Keratinocyte (primary cell): ENCODE measurements at regions not wholly inside any gene's neighbourhood (a gene's known extent, or its start where the extent isn't known, plus 50 kb on each side); places are given as distances from the start of the nearest gene placed in this dataset.

Source experiments
- DNase-seq: peaks from one replicate; pipeline ENCODE4 v3.0.0-alpha.2; 2011; ENCODE audit warnings: low read depth, missing footprints, low spot score
- FAIRE-seq: peaks from 2 replicates; lab custom pipeline; 2011; peaks lifted over from hg19 to GRCh38; lab: Jason Lieb, UNC
- H2AFZ ChIP-seq: 2 replicates; pipeline ENCODE4 v1.6.0; 2012; ENCODE audit warnings: low read length, control low read depth, inconsistent platforms; ENCODE audit not compliant: control insufficient read depth
- H3K27ac ChIP-seq: 2 replicates; pipeline ENCODE4 v1.5.1; 2011; ENCODE audit warnings: low read length; ENCODE audit not compliant: control insufficient read depth, insufficient read depth
- H3K27me3 ChIP-seq: 3 replicates; pipeline ENCODE4 v1.6.0; 2011; ENCODE audit warnings: low read length; ENCODE audit not compliant: control insufficient read depth, insufficient read depth; ENCODE audit errors: extremely low read depth
- H3K36me3 ChIP-seq, 2 experiments: 2 replicates in 1 of 2; 3 replicates in 1 of 2; pipeline ENCODE4 v1.5.1; 2011; ENCODE audit warnings: low read length in 2 of 2, mild to moderate bottlenecking in 1 of 2; ENCODE audit not compliant: control insufficient read depth in 2 of 2, insufficient read depth in 2 of 2; ENCODE audit errors: extremely low read depth in 1 of 2
- H3K4me1 ChIP-seq: 3 replicates; pipeline ENCODE4 v1.5.1; 2011; ENCODE audit warnings: low read length; ENCODE audit not compliant: control insufficient read depth, insufficient read depth; ENCODE audit errors: extremely low read depth
- H3K4me2 ChIP-seq: 3 replicates; pipeline ENCODE4 v1.6.0; 2011; ENCODE audit warnings: low read depth, low read length; ENCODE audit not compliant: control insufficient read depth, insufficient read depth; ENCODE audit errors: extremely low read depth
- H3K4me3 ChIP-seq, 3 experiments: fragments of 200-600 bp in 1 of 3; sonication (generic) in 1 of 3; 2 replicates in 2 of 3; 3 replicates in 1 of 3; pipeline ENCODE4 v1.5.1; 2011 to 2016; ENCODE audit warnings: low read length in 3 of 3, mild to moderate bottlenecking in 3 of 3, control low read depth in 2 of 3, inconsistent platforms in 1 of 3, low read depth in 1 of 3, mixed read lengths in 1 of 3, mixed run types in 1 of 3, moderate library complexity in 1 of 3; ENCODE audit not compliant: control insufficient read depth in 2 of 3, insufficient read depth in 2 of 3; ENCODE audit errors: extremely low read depth in 1 of 3
- H3K79me2 ChIP-seq: 2 replicates; pipeline ENCODE4 v1.6.0; 2012; ENCODE audit warnings: low read length; ENCODE audit not compliant: control insufficient read depth, insufficient read depth
- H3K9ac ChIP-seq: 3 replicates; pipeline ENCODE4 v1.6.0; 2011; ENCODE audit warnings: low read length; ENCODE audit not compliant: control insufficient read depth, insufficient read depth; ENCODE audit errors: extremely low read depth
- H3K9me1 ChIP-seq: 3 replicates; pipeline ENCODE4 v1.6.0; 2011; ENCODE audit warnings: low read length; ENCODE audit not compliant: control insufficient read depth, insufficient read depth; ENCODE audit errors: extremely low read depth
- H3K9me3 ChIP-seq: 2 replicates; pipeline ENCODE4 v1.5.1; 2012; ENCODE audit warnings: low read depth, low read length; ENCODE audit not compliant: control insufficient read depth
- H4K20me1 ChIP-seq: 3 replicates; pipeline ENCODE4 v1.6.0; 2011; ENCODE audit warnings: low read length; ENCODE audit not compliant: control insufficient read depth, insufficient read depth; ENCODE audit errors: extremely low read depth
- EZH2 ChIP-seq: IDR thresholded peaks from one replicate; pipeline ENCODE4 v1.6.1; 2012; ENCODE audit warnings: inconsistent platforms, mild to moderate bottlenecking, low read length, moderate library complexity
- dilution Hi-C: fragments of 300-500 bp; cut with MboI; formaldehyde crosslinking; loops from one replicate; pipeline ENCODE4 v1.7.0; 2020; ENCODE audit warnings: low sequenced_read_pairs; ENCODE audit not compliant: extremely low pct_ligation_motif_present
- TF ChIP-seq, protein P1 (sequence below), 3 experiments: IDR thresholded peaks in 1 of 3; conservative IDR thresholded peaks in 1 of 3; optimal IDR thresholded peaks in 1 of 3; 2 replicates in 2 of 3; 3 replicates in 1 of 3; pipeline versions ENCODE3 to v1.5.1; 2011; ENCODE audit warnings: low read length in 3 of 3, mild to moderate bottlenecking in 3 of 3, moderate library complexity in 2 of 3, control low read depth in 1 of 3, inconsistent platforms in 1 of 3; ENCODE audit not compliant: insufficient read depth in 2 of 3; ENCODE audit errors: extremely low read depth in 1 of 3

DNA sequence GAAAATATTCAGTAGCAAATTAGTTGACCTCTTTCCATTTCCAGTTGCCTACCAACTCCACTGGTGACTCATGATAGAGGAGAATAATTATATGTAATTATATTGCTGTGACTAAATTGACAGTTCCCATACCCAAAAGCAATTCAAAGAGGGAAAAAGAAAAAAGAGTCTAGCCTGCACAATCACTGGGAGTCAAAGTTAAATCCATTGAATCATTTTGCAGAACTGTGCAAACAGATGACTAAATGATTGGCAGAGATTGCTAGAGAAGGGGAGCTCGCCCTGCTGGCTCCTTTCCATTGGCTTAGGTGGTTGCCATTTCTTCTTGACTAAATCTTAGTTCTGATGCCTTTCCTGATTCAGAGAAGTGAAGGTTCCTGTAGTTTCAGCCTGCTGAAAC, 1228.6 kb upstream of the SORCS1 start:
- Histone ChIP-seq H3K9ac (no peak overlapping the region), H3K27ac (no peak overlapping the region), H3K9me3 (no peaks in the 10 kb centered on the region), H2AFZ (no peak overlapping the region), H3K9me1 (no peaks in the 10 kb centered on the region), H3K79me2 (no peaks in the 10 kb centered on the region), H3K36me3 (no peaks in the 10 kb centered on the region), H3K4me2 (no peak overlapping the region), H3K4me3 (no peak overlapping the region), H4K20me1 (no peaks in the 10 kb centered on the region), H3K27me3 (no peaks in the 10 kb centered on the region), H3K4me1 (no peaks in the 10 kb centered on the region)
- dilution Hi-C loops, result no loop called here
- TF ChIP-seq, protein P1, sequence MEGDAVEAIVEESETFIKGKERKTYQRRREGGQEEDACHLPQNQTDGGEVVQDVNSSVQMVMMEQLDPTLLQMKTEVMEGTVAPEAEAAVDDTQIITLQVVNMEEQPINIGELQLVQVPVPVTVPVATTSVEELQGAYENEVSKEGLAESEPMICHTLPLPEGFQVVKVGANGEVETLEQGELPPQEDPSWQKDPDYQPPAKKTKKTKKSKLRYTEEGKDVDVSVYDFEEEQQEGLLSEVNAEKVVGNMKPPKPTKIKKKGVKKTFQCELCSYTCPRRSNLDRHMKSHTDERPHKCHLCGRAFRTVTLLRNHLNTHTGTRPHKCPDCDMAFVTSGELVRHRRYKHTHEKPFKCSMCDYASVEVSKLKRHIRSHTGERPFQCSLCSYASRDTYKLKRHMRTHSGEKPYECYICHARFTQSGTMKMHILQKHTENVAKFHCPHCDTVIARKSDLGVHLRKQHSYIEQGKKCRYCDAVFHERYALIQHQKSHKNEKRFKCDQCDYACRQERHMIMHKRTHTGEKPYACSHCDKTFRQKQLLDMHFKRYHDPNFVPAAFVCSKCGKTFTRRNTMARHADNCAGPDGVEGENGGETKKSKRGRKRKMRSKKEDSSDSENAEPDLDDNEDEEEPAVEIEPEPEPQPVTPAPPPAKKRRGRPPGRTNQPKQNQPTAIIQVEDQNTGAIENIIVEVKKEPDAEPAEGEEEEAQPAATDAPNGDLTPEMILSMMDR (optimal IDR thresholded peaks at IDR 0.05 in 1 of 3, IDR thresholded peaks at IDR 0.05 in 1 of 3, conservative IDR thresholded peaks at IDR 0.05 in 1 of 3; ENCODE audit: extremely low read depth in 1 of 3, insufficient read depth in 2 of 3, low read length in 3 of 3), result no peak
- no peak for DNase-seq
- no peak for FAIRE-seq

GRCh38 chr10:108392286-108392685, 1227.8 kb upstream of the SORCS1 start:
- no peak for TF ChIP-seq EZH2
- TF ChIP-seq, protein P1 (optimal IDR thresholded peaks at IDR 0.05 in 1 of 3, IDR thresholded peaks at IDR 0.05 in 1 of 3, conservative IDR thresholded peaks at IDR 0.05 in 1 of 3; ENCODE audit: extremely low read depth in 1 of 3, insufficient read depth in 2 of 3, low read length in 3 of 3), result no peak
- DNase-seq (no peak), FAIRE-seq (no peak)
- H4K20me1 ChIP-seq, result no peaks in the 10 kb centered on the region
- no peak overlapping the region for H2AFZ ChIP-seq
- no peaks in the 10 kb centered on the region for H3K36me3 ChIP-seq
- no peak overlapping the region for H3K4me3 ChIP-seq
- no peaks in the 10 kb centered on the region for H3K9me3 ChIP-seq
- no peaks in the 10 kb centered on the region for H3K27me3 ChIP-seq
- dilution Hi-C loops, result no loop called here
- H3K9ac ChIP-seq, result no peak overlapping the region
- no peak overlapping the region for H3K27ac ChIP-seq
- H3K9me1 ChIP-seq, result no peaks in the 10 kb centered on the region
- H3K4me1 ChIP-seq, result no peaks in the 10 kb centered on the region
- H3K79me2 ChIP-seq, result no peaks in the 10 kb centered on the region
- no peak overlapping the region for H3K4me2 ChIP-seq
